Gastrocnemius medialis (tissue), 4 donors: ENCODE measurements at regions not wholly inside any gene's neighbourhood (a gene's known extent, or its start where the extent isn't known, plus 50 kb on each side); places are given as distances from the start of the nearest gene placed in this dataset.

Experiments used
- ATAC-seq, 2 donors: fragments of 150-250 bp; one replicate each; pipeline ENCODE4 v1.9.1; 2016
- DNase-seq, 2 donors: peaks; one replicate each; pipeline ENCODE4 v3.0.0-alpha.2; 2019
- H3K27ac ChIP-seq, 4 donors: fragments of 200-600 bp; sonication (generic); 1 replicate in 1 of 4; 2 replicates in 3 of 4; pipeline ENCODE4 v1.5.1; 2016 to 2018; ENCODE audit warnings: mild to moderate bottlenecking in 2 of 4, moderate library complexity in 1 of 4
- H3K27me3 ChIP-seq, 3 donors: fragments of 200-600 bp; sonication (generic) in 2 of 3; 1 replicate in 1 of 3; 2 replicates in 2 of 3; pipeline versions ENCODE4 v1.5.1 to v1.6.0; 2016 to 2019; ENCODE audit warnings: mild to moderate bottlenecking in 1 of 3, moderate library complexity in 1 of 3
- H3K36me3 ChIP-seq, 2 donors: fragments of 200-600 bp; sonication (generic) in 1 of 2; one replicate each; pipeline ENCODE4 v1.5.1; 2017 to 2018
- H3K4me1 ChIP-seq, 2 donors: fragments of 200-600 bp; sonication (generic) in 1 of 2; one replicate each; pipeline ENCODE4 v1.5.1; 2016 to 2017; ENCODE audit warnings: mild to moderate bottlenecking in 2 of 2
- H3K4me3 ChIP-seq, 4 donors: fragments of 200-600 bp; sonication (generic) in 3 of 4; 1 replicate in 1 of 4; 2 replicates in 3 of 4; pipeline ENCODE4 v1.5.1; 2016 to 2019; ENCODE audit warnings: mild to moderate bottlenecking in 2 of 4
- H3K9me3 ChIP-seq, 3 donors: fragments of 200-600 bp; sonication (generic) in 2 of 3; 1 replicate in 1 of 3; 2 replicates in 2 of 3; pipeline ENCODE4 v1.5.1; 2016 to 2019
- CTCF ChIP-seq, 5 experiments: fragments of 450-650 bp in 3 of 5; fragments of 200-600 bp in 2 of 5; sonication (generic) in 2 of 5; IDR thresholded peaks in 4 of 5; conservative IDR thresholded peaks in 1 of 5; 1 replicate in 4 of 5; 2 replicates in 1 of 5; pipeline ENCODE4 v1.5.1; 2016 to 2019; ENCODE audit warnings: antibody characterized with exemption in 5 of 5, mild to moderate bottlenecking in 3 of 5, moderate library complexity in 3 of 5
- POLR2A ChIP-seq, 2 donors: fragments of 450-650 bp; IDR thresholded peaks; one replicate each; pipeline ENCODE4 v1.6.1; 2017; ENCODE audit warnings: antibody characterized with exemption in 2 of 2, mild to moderate bottlenecking in 2 of 2, moderate library complexity in 2 of 2
- in situ Hi-C, 4 donors: fragments of 200-750 bp; cut with MboI; loops; one replicate each; pipeline versions ENCODE4 v1.15.0 to v1.8.0; 2017; ENCODE audit warnings: low sequenced_read_pairs in 4 of 4
- intact Hi-C: fragments of 100-400 bp; cut with DNase I; formaldehyde crosslinking; loops from one replicate; pipeline ENCODE4 v1.15.1; 2023; ENCODE audit warnings: low total_unique reads

- Histone ChIP-seq H3K9me3 (no peaks in the 10 kb centered on the region), H3K27me3 (no peaks in the 10 kb centered on the region), H3K27ac (no peak overlapping the region), H3K36me3 (no peaks in the 10 kb centered on the region), H3K4me1 (no peaks in the 10 kb centered on the region), H3K4me3 (no peak overlapping the region)
- no peak for ATAC-seq
- intact Hi-C loops (no loop called here), in situ Hi-C loops (no loop called here)
- TF ChIP-seq CTCF (IDR thresholded peaks at IDR 0.05 in 4 of 5, conservative IDR thresholded peaks at IDR 0.05 in 1 of 5) (no peak), POLR2A (IDR thresholded peaks at IDR 0.05) (no peak)
- DNase-seq, result no peak
These were observed 982.1 kb downstream of the DTWD2 start for GRCh38 chr5:118006219-118006618.

GRCh38 chr5:117999939-118000549, 988.3 kb downstream of the DTWD2 start:
- Histone ChIP-seq H3K27me3 (no peaks in the 10 kb centered on the region), H3K36me3 (no peaks in the 10 kb centered on the region), H3K9me3 (no peaks in the 10 kb centered on the region), H3K4me1 (no peaks in the 10 kb centered on the region), H3K4me3 (no peak overlapping the region), H3K27ac (no peak overlapping the region)
- TF ChIP-seq POLR2A (IDR thresholded peaks at IDR 0.05) (no peak), CTCF (IDR thresholded peaks at IDR 0.05 in 4 of 5, conservative IDR thresholded peaks at IDR 0.05 in 1 of 5) (no peak)
- DNase-seq (no peak), ATAC-seq (no peak)
- in situ Hi-C loops, result no loop called here
- intact Hi-C loops, result no loop called here

- Histone ChIP-seq H3K4me3 (no peak overlapping the region), H3K9me3 (no peaks in the 10 kb centered on the region), H3K36me3 (no peaks in the 10 kb centered on the region), H3K27ac (no peak overlapping the region), H3K4me1 (no peaks in the 10 kb centered on the region), H3K27me3 (no peaks in the 10 kb centered on the region)
- intact Hi-C loops, result no loop called here
- no peak for TF ChIP-seq CTCF (IDR thresholded peaks at IDR 0.05 in 4 of 5, conservative IDR thresholded peaks at IDR 0.05 in 1 of 5)
- TF ChIP-seq POLR2A (IDR thresholded peaks at IDR 0.05), result no peak
- DNase-seq, result no peak
- no peak for ATAC-seq
- in situ Hi-C loops, result no loop called here
These were observed 1005.7 kb downstream of the DTWD2 start for GRCh38 chr5:117982691-117983090.

- no peak overlapping the region for H3K27ac ChIP-seq
- H3K36me3 ChIP-seq, result no peaks in the 10 kb centered on the region
- H3K9me3 ChIP-seq, result no peaks in the 10 kb centered on the region
- no peaks in the 10 kb centered on the region for H3K27me3 ChIP-seq
- no peaks in the 10 kb centered on the region for H3K4me1 ChIP-seq
- DNase-seq (no peak), ATAC-seq (no peak)
- no peak for TF ChIP-seq CTCF (IDR thresholded peaks at IDR 0.05 in 4 of 5, conservative IDR thresholded peaks at IDR 0.05 in 1 of 5)
- no peak for TF ChIP-seq POLR2A (IDR thresholded peaks at IDR 0.05)
- intact Hi-C loops, result no loop called here
- no peak overlapping the region for H3K4me3 ChIP-seq
- in situ Hi-C loops, result no loop called here
These were observed 1014.6 kb downstream of the DTWD2 start for GRCh38 chr5:117973785-117974184.

GRCh38 chr5:117955831-117956230, 1032.5 kb downstream of the DTWD2 start:
- no peak overlapping the region for H3K4me3 ChIP-seq
- H3K9me3 ChIP-seq, result no peaks in the 10 kb centered on the region
- in situ Hi-C loops, result no loop called here
- TF ChIP-seq CTCF (IDR thresholded peaks at IDR 0.05 in 4 of 5, conservative IDR thresholded peaks at IDR 0.05 in 1 of 5) (no peak), POLR2A (IDR thresholded peaks at IDR 0.05) (no peak)
- H3K27me3 ChIP-seq, result no peaks in the 10 kb centered on the region
- ATAC-seq (no peak), DNase-seq (no peak)
- H3K36me3 ChIP-seq, result no peaks in the 10 kb centered on the region
- intact Hi-C loops, result no loop called here
- no peaks in the 10 kb centered on the region for H3K4me1 ChIP-seq
- no peak overlapping the region for H3K27ac ChIP-seq
